ENCODE measurements at regions not wholly inside any gene's neighbourhood (a gene's known extent, or its start where the extent isn't known, plus 50 kb on each side); places are given as distances from the start of the nearest gene placed in this dataset.

DNA sequence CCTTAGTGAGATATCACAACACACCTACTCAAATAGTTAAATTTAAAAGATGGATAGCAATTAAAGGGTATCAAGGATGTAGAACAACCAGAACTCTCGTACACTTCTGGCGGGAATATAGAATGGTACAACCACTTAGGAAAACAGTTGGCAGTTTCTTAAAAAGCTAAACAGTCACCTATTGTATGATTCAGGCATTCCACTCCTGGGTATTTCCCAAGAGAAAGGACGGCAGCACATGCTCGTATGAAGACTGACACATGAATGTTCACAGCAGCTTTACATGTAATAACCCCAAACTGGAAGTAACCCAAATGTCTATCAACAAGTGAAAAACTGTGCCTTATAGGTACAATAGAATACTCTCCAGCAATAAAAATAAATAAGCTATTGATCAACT, 465.2 kb downstream of the VRK1 start:
- WGBS (ENCODE audit: low lambda C conversion rate), result 39% methylated on average over 4 of the region's 4 CpGs
- Histone ChIP-seq H3K36me3 (replicated peaks in 1 of 2; ENCODE audit: control insufficient read depth in 1 of 2, insufficient read depth in 2 of 2, low read length in 2 of 2) (no peaks in the 10 kb centered on the region), H3K4me2 (ENCODE audit: low read depth, low read length) (no peak overlapping the region), H3K27me3 (ENCODE audit: control insufficient read depth in 1 of 2, insufficient read depth in 2 of 2, low read length in 2 of 2) (no peaks in the 10 kb centered on the region), H3K9ac (ENCODE audit: insufficient read depth, low read depth, low read length) (no peak overlapping the region), H3K4me3 (replicated peaks in 1 of 3; ENCODE audit: insufficient read depth in 1 of 3, low read depth in 2 of 3, low read length in 3 of 3) (no peak overlapping the region), H3K27ac (ENCODE audit: extremely low read length, insufficient read depth, low read length) (no peak overlapping the region), H4K20me1 (ENCODE audit: insufficient read depth, low read length) (no peaks in the 10 kb centered on the region), H3K9me3 (ENCODE audit: low read length) (no peaks in the 10 kb centered on the region), H3K79me2 (ENCODE audit: insufficient read depth, low read length) (no peaks in the 10 kb centered on the region), H3K4me1 (ENCODE audit: insufficient read depth, low read length) (no peaks in the 10 kb centered on the region), H2AFZ (ENCODE audit: low read length) (no peak overlapping the region)
- in situ Hi-C loops (cut with HindIII; ENCODE audit: extremely low pct_ligation_motif_present, low pct_unique_long_range_greater_than_20kb), result no loop called here
- ChIA-PET POLR2A (no interaction called here), CTCF (ENCODE audit: low intra/inter-chr PET ratio, low total read pairs) (no interaction called here)
- intact Hi-C loops (cut with micrococcal nuclease; ENCODE audit: unreplicated experiment), result no loop called here
- no TSS peak for BruUV-seq (replicated peaks)
- TF ChIP-seq ZNF652 (CRISPR knock-in tag; IDR thresholded peaks at IDR 0.05; ENCODE audit: borderline replicate concordance, low read depth) (no peak), EZH2 (conservative IDR thresholded peaks at IDR 0.05; ENCODE audit: low read depth, low read length) (no peak)
- FAIRE-seq, result no peak
- DNase-seq (ENCODE audit: low spot score), result no peak
- ATAC-seq, result no peak

DNA sequence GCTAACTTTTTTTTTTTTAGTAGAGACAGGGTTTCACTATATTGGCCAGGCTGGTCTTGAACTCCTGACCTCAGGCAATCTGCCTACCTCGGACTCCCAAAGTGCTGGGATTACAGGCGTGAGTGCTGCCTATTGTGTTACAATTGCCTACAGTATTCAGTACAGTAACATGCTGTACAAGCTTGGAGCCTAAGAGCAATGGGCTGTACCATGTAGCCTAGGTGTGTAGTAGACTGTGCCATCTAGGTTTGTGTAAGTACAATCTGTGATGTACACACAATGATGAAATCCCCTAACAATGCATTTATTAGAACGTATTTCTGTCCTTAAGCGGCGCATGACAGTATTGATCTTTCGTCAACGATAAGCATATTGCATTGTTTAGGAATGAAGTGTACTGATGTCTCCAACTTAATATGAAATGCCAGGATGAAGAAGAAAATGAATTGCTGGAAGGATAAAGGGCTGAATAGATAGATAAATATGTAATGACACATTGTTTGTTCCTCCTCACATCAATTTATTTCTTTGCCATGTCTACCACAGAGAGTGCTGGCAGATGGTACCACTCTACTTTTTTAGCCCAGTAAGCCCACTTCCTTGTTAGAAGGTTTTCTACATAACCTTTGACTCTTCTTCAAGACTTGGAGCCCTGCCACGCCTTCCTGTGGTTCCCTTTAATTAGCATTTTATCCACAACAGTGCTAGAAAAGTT, 467.5 kb downstream of the VRK1 start:
- Histone ChIP-seq H2AFZ (ENCODE audit: low read length) (no peak overlapping the region), H3K4me3 (replicated peaks in 1 of 3; ENCODE audit: insufficient read depth in 1 of 3, low read depth in 2 of 3, low read length in 3 of 3) (no peak overlapping the region), H4K20me1 (ENCODE audit: insufficient read depth, low read length) (no peaks in the 10 kb centered on the region), H3K36me3 (replicated peaks in 1 of 2; ENCODE audit: control insufficient read depth in 1 of 2, insufficient read depth in 2 of 2, low read length in 2 of 2) (no peaks in the 10 kb centered on the region), H3K9ac (ENCODE audit: insufficient read depth, low read depth, low read length) (no peak overlapping the region), H3K27ac (ENCODE audit: extremely low read length, insufficient read depth, low read length) (no peak overlapping the region), H3K27me3 (ENCODE audit: control insufficient read depth in 1 of 2, insufficient read depth in 2 of 2, low read length in 2 of 2) (no peaks in the 10 kb centered on the region), H3K79me2 (ENCODE audit: insufficient read depth, low read length) (no peaks in the 10 kb centered on the region), H3K4me1 (ENCODE audit: insufficient read depth, low read length) (no peaks in the 10 kb centered on the region), H3K4me2 (ENCODE audit: low read depth, low read length) (no peak overlapping the region), H3K9me3 (ENCODE audit: low read length) (no peaks in the 10 kb centered on the region)
- ChIA-PET CTCF (ENCODE audit: low intra/inter-chr PET ratio, low total read pairs) (no interaction called here), POLR2A (no interaction called here)
- BruUV-seq (replicated peaks), result no TSS peak
- FAIRE-seq, result no peak
- in situ Hi-C loops (cut with HindIII; ENCODE audit: extremely low pct_ligation_motif_present, low pct_unique_long_range_greater_than_20kb) (no loop called here), intact Hi-C loops (cut with micrococcal nuclease; ENCODE audit: unreplicated experiment) (no loop called here)
- no peak for DNase-seq (ENCODE audit: low spot score)
- 62% methylated on average over 8 of the region's 8 CpGs for WGBS (ENCODE audit: low lambda C conversion rate)
- ATAC-seq, result no peak
- TF ChIP-seq, protein P1, sequence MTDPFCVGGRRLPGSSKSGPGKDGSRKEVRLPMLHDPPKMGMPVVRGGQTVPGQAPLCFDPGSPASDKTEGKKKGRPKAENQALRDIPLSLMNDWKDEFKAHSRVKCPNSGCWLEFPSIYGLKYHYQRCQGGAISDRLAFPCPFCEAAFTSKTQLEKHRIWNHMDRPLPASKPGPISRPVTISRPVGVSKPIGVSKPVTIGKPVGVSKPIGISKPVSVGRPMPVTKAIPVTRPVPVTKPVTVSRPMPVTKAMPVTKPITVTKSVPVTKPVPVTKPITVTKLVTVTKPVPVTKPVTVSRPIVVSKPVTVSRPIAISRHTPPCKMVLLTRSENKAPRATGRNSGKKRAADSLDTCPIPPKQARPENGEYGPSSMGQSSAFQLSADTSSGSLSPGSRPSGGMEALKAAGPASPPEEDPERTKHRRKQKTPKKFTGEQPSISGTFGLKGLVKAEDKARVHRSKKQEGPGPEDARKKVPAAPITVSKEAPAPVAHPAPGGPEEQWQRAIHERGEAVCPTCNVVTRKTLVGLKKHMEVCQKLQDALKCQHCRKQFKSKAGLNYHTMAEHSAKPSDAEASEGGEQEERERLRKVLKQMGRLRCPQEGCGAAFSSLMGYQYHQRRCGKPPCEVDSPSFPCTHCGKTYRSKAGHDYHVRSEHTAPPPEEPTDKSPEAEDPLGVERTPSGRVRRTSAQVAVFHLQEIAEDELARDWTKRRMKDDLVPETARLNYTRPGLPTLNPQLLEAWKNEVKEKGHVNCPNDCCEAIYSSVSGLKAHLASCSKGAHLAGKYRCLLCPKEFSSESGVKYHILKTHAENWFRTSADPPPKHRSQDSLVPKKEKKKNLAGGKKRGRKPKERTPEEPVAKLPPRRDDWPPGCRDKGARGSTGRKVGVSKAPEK (CRISPR knock-in tag; IDR thresholded peaks at IDR 0.05; ENCODE audit: borderline replicate concordance), result no peak
- TF ChIP-seq, protein P2, sequence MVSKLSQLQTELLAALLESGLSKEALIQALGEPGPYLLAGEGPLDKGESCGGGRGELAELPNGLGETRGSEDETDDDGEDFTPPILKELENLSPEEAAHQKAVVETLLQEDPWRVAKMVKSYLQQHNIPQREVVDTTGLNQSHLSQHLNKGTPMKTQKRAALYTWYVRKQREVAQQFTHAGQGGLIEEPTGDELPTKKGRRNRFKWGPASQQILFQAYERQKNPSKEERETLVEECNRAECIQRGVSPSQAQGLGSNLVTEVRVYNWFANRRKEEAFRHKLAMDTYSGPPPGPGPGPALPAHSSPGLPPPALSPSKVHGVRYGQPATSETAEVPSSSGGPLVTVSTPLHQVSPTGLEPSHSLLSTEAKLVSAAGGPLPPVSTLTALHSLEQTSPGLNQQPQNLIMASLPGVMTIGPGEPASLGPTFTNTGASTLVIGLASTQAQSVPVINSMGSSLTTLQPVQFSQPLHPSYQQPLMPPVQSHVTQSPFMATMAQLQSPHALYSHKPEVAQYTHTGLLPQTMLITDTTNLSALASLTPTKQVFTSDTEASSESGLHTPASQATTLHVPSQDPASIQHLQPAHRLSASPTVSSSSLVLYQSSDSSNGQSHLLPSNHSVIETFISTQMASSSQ (IDR thresholded peaks at IDR 0.05; ENCODE audit: low read depth), result no peak
- TF ChIP-seq, protein P2 (CRISPR knock-in tag; IDR thresholded peaks at IDR 0.05; ENCODE audit: borderline replicate concordance), result no peak
- TF ChIP-seq HNRNPK (IDR thresholded peaks at IDR 0.05; ENCODE audit: low read depth, low read length, poor library complexity, severe bottlenecking) (no peak), KDM5B (CRISPR knock-in tag; IDR thresholded peaks at IDR 0.05; ENCODE audit: borderline replicate concordance) (no peak), AKAP8 (CRISPR knock-in tag; IDR thresholded peaks at IDR 0.05) (no peak), ZNF329 (CRISPR knock-in tag; IDR thresholded peaks at IDR 0.05; ENCODE audit: low read depth) (no peak), MAFF (IDR thresholded peaks at IDR 0.05; ENCODE audit: low read depth, low read length) (no peak), SPEN (CRISPR knock-in tag; IDR thresholded peaks at IDR 0.05; ENCODE audit: low read depth) (no peak), ZNF124 (CRISPR knock-in tag; IDR thresholded peaks at IDR 0.05) (no peak)

Data from HepG2 (cell line).